Suprapubic skin (tissue), 4 donors: ENCODE measurements at regions not wholly inside any gene's neighbourhood (a gene's known extent, or its start where the extent isn't known, plus 50 kb on each side); places are given as distances from the start of the nearest gene placed in this dataset.

Experiments used
- EP300 ChIP-seq: sonication (generic); formaldehyde crosslinking; IDR thresholded peaks from one replicate; pipeline ENCODE4 v1.6.1; 2017; ENCODE audit warnings: antibody characterized with exemption
- POLR2A ChIP-seq, 2 donors: fragments of 450-650 bp; IDR thresholded peaks; one replicate each; pipeline ENCODE4 v1.6.1; 2017; ENCODE audit warnings: antibody characterized with exemption in 2 of 2, mild to moderate bottlenecking in 2 of 2, moderate library complexity in 2 of 2
- POLR2AphosphoS5 ChIP-seq, 3 donors: sonication (generic); formaldehyde crosslinking; IDR thresholded peaks; one replicate each; pipeline ENCODE4 v1.6.1; 2017; ENCODE audit warnings: antibody characterized with exemption in 3 of 3
- TF ChIP-seq, protein P1 (sequence below), 2 donors: fragments of 200-600 bp in 1 of 2; fragments of 450-650 bp in 1 of 2; sonication (generic) in 1 of 2; IDR thresholded peaks; one replicate each; pipeline ENCODE4 v1.5.1; 2016 to 2019; ENCODE audit warnings: antibody characterized with exemption in 2 of 2, mild to moderate bottlenecking in 1 of 2, moderate library complexity in 1 of 2

DNA sequence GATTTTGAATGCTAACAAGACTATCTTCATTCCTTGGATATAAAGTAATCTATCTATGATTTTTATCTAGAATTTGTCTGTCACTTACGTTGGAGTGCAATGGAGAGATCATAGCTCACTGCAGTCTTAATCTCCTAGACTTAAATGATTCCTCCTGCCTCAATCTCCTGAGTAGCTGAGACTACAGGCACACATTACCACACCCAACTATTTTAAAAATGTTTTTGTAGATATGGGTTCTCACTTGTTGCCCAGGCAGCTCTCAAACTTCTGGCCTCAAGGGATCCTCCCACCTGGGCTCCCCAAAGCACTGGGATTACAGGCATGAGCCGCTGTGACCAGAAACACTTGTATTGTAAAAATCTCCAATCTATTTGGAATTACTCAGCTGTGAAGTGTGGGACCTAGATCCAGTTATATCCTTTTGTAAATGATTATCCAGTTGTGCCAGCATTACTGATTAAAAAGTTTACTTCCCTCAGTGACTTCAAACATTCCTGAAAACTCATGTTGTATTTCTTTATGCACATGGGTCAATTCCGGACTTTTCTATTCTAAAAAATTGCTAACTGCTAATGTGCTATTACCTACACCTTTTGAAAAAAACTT is 1793.8 kb upstream of the WWC1 start:
- TF ChIP-seq, protein P1, sequence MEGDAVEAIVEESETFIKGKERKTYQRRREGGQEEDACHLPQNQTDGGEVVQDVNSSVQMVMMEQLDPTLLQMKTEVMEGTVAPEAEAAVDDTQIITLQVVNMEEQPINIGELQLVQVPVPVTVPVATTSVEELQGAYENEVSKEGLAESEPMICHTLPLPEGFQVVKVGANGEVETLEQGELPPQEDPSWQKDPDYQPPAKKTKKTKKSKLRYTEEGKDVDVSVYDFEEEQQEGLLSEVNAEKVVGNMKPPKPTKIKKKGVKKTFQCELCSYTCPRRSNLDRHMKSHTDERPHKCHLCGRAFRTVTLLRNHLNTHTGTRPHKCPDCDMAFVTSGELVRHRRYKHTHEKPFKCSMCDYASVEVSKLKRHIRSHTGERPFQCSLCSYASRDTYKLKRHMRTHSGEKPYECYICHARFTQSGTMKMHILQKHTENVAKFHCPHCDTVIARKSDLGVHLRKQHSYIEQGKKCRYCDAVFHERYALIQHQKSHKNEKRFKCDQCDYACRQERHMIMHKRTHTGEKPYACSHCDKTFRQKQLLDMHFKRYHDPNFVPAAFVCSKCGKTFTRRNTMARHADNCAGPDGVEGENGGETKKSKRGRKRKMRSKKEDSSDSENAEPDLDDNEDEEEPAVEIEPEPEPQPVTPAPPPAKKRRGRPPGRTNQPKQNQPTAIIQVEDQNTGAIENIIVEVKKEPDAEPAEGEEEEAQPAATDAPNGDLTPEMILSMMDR (IDR thresholded peaks at IDR 0.05): no peak
- no peak for TF ChIP-seq POLR2A (IDR thresholded peaks at IDR 0.05)
- TF ChIP-seq EP300: no peak
- no peak for TF ChIP-seq POLR2AphosphoS5 (IDR thresholded peaks at IDR 0.05)
